ENCODE measurements at regions not wholly inside any gene's neighbourhood (a gene's known extent, or its start where the extent isn't known, plus 50 kb on each side); places are given as distances from the start of the nearest gene placed in this dataset.

DNA sequence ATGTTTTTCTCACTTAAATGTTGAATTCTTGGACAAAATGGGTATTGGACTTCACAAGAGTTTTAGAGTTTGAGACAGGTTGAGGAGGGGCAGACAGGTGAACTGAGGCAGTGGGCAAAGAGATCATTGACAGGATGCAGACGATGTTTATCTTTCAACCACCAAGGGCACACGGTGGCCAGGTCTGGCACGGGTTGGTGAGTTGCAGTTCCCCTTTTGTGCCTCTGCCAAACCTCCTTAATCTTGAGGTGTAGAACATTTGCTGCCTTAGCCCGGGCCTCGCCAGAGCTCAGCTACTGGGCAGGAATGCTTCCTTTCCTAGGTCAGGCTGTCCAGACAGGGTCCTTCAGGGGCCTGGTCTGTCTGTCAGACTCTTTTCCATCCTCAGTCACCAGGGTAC lies 567.4 kb upstream of the SOX9 start:
- DNase-seq: no peak
- TF ChIP-seq, protein P1, sequence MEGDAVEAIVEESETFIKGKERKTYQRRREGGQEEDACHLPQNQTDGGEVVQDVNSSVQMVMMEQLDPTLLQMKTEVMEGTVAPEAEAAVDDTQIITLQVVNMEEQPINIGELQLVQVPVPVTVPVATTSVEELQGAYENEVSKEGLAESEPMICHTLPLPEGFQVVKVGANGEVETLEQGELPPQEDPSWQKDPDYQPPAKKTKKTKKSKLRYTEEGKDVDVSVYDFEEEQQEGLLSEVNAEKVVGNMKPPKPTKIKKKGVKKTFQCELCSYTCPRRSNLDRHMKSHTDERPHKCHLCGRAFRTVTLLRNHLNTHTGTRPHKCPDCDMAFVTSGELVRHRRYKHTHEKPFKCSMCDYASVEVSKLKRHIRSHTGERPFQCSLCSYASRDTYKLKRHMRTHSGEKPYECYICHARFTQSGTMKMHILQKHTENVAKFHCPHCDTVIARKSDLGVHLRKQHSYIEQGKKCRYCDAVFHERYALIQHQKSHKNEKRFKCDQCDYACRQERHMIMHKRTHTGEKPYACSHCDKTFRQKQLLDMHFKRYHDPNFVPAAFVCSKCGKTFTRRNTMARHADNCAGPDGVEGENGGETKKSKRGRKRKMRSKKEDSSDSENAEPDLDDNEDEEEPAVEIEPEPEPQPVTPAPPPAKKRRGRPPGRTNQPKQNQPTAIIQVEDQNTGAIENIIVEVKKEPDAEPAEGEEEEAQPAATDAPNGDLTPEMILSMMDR (IDR thresholded peaks at IDR 0.05; ENCODE audit: borderline replicate concordance): no peak
- Histone ChIP-seq H3K27me3 (ENCODE audit: low read depth) (no peaks in the 10 kb centered on the region), H3K4me1 (no peaks in the 10 kb centered on the region), H3K36me3 (no peaks in the 10 kb centered on the region), H3K9me3 (replicated peaks) (no peaks in the 10 kb centered on the region), H3K4me3 (no peak overlapping the region), H3K27ac (replicated peaks) (no peak overlapping the region)
- intact Hi-C loops (cut with micrococcal nuclease): no loop called here

DNA sequence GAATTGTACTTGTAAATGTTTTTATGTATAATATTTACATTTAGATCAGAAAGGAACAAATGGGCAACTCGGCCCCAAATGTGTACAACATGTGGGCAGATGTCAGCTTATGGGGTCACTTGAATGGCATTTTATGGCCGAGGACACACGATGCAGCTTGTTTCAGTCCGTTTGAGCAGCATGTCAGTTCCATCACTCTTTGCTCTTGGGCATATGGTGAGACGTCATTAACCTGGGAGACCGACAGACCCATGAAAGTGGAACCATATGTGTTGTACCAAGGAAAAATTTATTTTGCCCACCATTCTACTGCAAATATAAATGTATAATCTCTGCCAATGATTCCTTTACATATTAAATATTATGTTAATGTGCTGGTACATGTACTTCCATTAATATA lies 561.9 kb upstream of the SOX9 start:
- intact Hi-C loops (cut with micrococcal nuclease): no loop called here
- Histone ChIP-seq H3K9me3 (replicated peaks) (no peaks in the 10 kb centered on the region), H3K27me3 (ENCODE audit: low read depth) (no peaks in the 10 kb centered on the region), H3K4me3 (no peak overlapping the region), H3K36me3 (no peaks in the 10 kb centered on the region), H3K4me1 (no peaks in the 10 kb centered on the region), H3K27ac (replicated peaks) (no peak overlapping the region)
- TF ChIP-seq, protein P1 (IDR thresholded peaks at IDR 0.05; ENCODE audit: borderline replicate concordance): no peak
- DNase-seq: no peak

DNA sequence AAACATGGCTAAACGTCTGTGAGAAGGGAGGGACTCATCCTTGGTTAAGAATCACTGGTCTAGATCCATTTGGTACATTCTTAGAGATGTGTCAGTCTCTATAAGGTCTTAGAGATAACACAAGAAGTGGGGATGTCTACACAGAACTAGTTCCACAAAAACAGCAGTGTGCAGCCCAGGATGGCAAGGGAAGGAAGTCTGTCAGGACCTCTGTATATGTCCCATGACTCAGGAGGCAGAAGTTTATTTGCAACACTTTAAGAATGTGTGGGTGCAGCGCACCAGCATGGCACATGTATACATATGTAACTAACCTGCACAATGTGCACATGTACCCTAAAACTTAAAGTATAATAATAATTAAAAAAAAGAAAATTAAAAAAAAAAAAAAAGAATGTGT lies 548.5 kb upstream of the SOX9 start:
- no peak overlapping the region for H3K27ac ChIP-seq (replicated peaks)
- intact Hi-C loops (cut with micrococcal nuclease): no loop called here
- no peaks in the 10 kb centered on the region for H3K27me3 ChIP-seq (ENCODE audit: low read depth)
- no peak for DNase-seq
- TF ChIP-seq, protein P1 (IDR thresholded peaks at IDR 0.05; ENCODE audit: borderline replicate concordance): no peak
- H3K4me1 ChIP-seq: no peaks in the 10 kb centered on the region
- peaks cover 7% of the 10 kb centered on the region for H3K9me3 ChIP-seq (replicated peaks)
- H3K36me3 ChIP-seq: no peaks in the 10 kb centered on the region
- no peak overlapping the region for H3K4me3 ChIP-seq

DNA sequence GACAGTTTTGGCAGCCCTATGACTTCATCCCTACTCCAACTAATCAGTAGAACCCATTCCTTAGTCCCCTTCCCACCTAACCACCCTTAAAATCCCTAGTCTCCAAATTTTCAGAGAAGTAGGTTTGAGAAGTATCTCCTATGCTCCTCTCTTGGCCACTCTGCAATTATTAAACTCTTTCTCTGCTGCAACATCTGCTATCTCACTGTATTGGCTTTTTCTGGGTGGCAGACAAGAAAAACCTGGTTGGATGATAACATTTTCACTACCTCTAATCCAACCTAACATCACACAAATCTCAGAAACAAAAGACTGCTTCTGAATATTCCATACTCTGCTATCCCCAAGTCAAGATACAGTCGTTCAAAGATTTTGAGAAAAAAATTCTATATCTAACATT lies 542.4 kb upstream of the SOX9 start:
- Histone ChIP-seq H3K27me3 (ENCODE audit: low read depth) (no peaks in the 10 kb centered on the region), H3K4me1 (no peaks in the 10 kb centered on the region), H3K4me3 (no peak overlapping the region), H3K36me3 (no peaks in the 10 kb centered on the region), H3K27ac (replicated peaks) (no peak overlapping the region), H3K9me3 (replicated peaks) (peaks cover 29% of the 10 kb centered on the region)
- TF ChIP-seq, protein P1 (IDR thresholded peaks at IDR 0.05; ENCODE audit: borderline replicate concordance): no peak
- DNase-seq: no peak
- intact Hi-C loops (cut with micrococcal nuclease): no loop called here

DNA sequence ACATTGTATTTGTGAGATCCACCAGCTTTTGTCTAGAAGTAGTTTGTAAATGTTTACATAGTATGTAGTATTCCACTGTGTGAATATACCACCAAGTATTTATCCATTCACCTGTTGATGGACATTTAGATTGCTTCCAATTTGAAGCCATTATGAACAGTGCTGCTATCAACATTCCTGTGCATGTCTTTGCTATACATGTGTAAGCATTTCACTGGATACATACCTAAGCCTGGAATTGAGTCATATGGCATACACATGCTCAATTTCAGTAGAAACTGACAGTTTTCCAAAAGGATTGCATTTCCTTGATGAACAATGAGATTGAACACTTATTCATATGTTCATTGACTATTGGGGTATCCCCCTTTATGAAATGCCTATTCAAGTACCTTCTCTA lies 540.6 kb upstream of the SOX9 start:
- no peak overlapping the region for H3K27ac ChIP-seq (replicated peaks)
- no peaks in the 10 kb centered on the region for H3K36me3 ChIP-seq
- H3K4me1 ChIP-seq: no peaks in the 10 kb centered on the region
- intact Hi-C loops (cut with micrococcal nuclease): no loop called here
- DNase-seq: no peak
- H3K27me3 ChIP-seq (ENCODE audit: low read depth): no peaks in the 10 kb centered on the region
- peaks cover 29% of the 10 kb centered on the region for H3K9me3 ChIP-seq (replicated peaks)
- TF ChIP-seq, protein P1 (IDR thresholded peaks at IDR 0.05; ENCODE audit: borderline replicate concordance): no peak
- no peak overlapping the region for H3K4me3 ChIP-seq

DNA sequence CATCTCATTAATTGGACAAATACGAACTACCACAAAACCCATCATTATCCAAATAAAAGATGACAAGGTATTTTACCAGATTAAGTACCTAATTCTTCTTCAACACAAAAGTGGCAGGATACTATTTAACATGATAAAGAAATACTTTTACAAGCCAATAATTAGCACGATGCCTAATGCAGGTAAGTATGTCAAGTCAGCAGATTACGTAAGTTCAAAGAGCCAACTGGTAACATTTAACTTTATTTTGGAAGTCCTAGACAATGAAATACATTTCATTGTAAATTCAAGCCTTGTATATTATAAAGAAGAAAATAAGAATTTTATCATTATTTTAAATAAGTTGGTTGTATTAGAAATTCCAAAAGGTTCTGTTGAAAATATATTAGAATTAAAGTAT lies 535.3 kb upstream of the SOX9 start:
- Histone ChIP-seq H3K4me1 (no peaks in the 10 kb centered on the region), H3K9me3 (replicated peaks) (no peaks in the 10 kb centered on the region), H3K4me3 (no peak overlapping the region), H3K27ac (replicated peaks) (no peak overlapping the region), H3K36me3 (no peaks in the 10 kb centered on the region), H3K27me3 (ENCODE audit: low read depth) (no peaks in the 10 kb centered on the region)
- TF ChIP-seq, protein P1 (IDR thresholded peaks at IDR 0.05; ENCODE audit: borderline replicate concordance): no peak
- DNase-seq: no peak
- intact Hi-C loops (cut with micrococcal nuclease): no loop called here
